HTR-8/SVneo (cell line): ENCODE measurements at regions not wholly inside any gene's neighbourhood (a gene's known extent, or its start where the extent isn't known, plus 50 kb on each side); places are given as distances from the start of the nearest gene placed in this dataset.

Source experiments
- DNase-seq: peaks from one replicate; pipeline ENCODE4 v3.0.0; 2011; ENCODE audit warnings: low spot score, mixed read lengths; ENCODE audit not compliant: insufficient read length
- FAIRE-seq: peaks from 2 replicates; lab custom pipeline; 2011; peaks lifted over from hg19 to GRCh38; lab: Jason Lieb, UNC

- no peak for FAIRE-seq
Observed at GRCh38 chr16:8005096-8005860, 585.0 kb downstream of the TMEM114 start.

DNA sequence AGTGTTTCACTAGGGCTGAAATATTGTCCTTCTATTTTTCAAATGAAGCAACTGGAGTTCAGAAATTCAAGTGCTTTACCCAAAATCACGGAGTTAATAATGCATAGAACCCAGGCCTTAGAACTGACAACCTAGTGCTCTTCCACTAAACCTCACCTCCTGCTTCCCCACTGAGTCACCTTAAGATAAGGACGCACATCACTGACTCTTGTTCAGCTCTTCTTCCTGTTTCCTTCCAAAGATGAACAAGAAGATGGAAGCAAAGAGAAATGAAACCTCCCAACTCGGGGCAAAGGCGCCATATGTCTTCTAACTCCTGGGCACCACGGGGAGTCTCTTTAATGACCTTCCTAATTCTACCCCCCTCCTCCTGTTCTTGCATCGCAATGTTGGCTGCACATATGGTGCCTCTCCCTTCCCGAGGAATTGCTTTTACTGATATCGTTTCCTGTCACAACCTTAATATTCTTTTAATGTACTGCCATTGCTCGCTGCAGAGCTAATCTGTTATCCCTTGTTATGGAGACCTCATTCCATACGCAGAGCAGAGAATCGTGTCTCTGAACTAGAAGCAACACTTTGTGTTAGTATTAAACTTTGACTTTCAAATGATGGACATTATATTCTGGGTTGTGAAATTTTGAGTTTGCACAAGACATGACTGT, 591.4 kb downstream of the TMEM114 start:
- DNase-seq (no peak), FAIRE-seq (no peak)

More at GRCh38 chr16:8005096-8005860, 585.0 kb downstream of the TMEM114 start:
- DNase-seq, result no peak

- no peak for DNase-seq
Observed at GRCh38 chr16:7997966-7998365, 592.3 kb downstream of the TMEM114 start.

GRCh38 chr16:7992616-7993015, 597.7 kb downstream of the TMEM114 start:
- no peak for DNase-seq
- FAIRE-seq, result no peak

More at GRCh38 chr16:7997966-7998365, 592.3 kb downstream of the TMEM114 start:
- no peak for FAIRE-seq

DNA sequence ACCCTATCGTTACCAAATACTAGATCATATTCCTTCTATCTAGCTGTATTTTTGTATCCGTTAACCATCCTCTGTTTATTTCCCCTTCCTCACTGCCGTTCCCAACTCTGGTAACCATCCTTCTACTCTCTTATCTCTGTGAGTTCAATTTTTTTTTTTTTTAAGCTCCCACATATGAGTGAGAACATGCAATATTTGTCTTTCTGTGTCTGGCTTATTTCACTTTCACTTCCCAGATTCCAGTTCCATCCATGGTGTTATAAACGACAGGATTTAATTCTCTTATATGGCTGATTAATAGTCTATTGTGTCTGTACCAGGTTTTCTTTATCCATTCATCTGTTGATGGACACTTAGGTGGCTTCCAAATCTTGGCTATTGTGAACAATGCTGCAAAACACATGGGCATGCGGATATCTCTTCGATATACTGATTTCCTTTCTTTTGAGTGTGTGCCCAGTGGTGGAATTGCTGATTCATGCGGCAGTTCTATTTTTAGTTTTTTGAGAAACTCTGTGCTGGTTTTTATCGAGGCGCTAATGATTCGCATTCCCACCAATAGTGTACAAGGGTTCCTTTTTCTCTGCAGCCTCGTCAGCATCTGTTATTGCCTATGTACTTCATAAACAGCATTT, 599.6 kb downstream of the TMEM114 start:
- no peak for FAIRE-seq

GRCh38 chr16:7983676-7984075, 606.6 kb downstream of the TMEM114 start:
- no peak for FAIRE-seq
- no peak for DNase-seq

More for the DNA sequence above, 599.6 kb downstream of the TMEM114 start:
- no peak for DNase-seq

DNA sequence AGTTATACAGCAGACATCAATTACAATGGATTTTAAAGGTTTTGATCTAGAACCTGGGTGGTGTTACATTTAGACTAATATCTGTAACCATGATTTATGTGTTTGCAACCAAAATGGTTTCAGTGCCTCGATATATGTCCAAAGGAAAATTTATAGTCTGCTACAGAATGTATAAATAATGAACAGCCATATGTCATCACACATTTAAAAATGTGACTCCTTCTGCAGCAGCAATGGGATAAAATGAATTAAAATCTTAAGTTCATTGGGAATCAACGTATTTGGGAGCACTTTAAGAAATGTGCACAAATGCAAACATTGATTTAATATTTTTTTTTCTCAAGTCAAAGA, 610.2 kb downstream of the TMEM114 start:
- FAIRE-seq (no peak), DNase-seq (no peak)

GRCh38 chr16:7979448-7980132, 610.7 kb downstream of the TMEM114 start:
- FAIRE-seq (no peak), DNase-seq (no peak)

- DNase-seq, result no peak
- FAIRE-seq, result no peak
Observed at GRCh38 chr16:7976563-7976962, 613.7 kb downstream of the TMEM114 start.

DNA sequence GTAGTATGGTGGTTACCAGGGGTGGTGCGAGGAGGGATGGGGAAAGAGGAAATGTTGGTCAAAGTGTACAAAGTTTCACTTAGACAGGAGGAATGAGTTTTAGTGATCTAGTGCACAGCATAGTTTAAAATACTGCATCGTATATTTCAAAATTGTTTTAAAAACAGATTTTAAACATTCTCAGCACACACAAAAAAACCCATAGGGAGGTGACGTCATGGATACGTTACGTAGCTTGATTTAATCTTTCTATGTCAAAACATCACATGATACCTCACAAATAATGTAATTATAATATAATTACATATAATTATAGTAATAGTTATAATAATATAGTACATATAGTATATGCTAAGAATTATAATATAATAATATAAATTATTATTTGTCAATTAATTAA, 614.2 kb downstream of the TMEM114 start:
- no peak for FAIRE-seq

DNA sequence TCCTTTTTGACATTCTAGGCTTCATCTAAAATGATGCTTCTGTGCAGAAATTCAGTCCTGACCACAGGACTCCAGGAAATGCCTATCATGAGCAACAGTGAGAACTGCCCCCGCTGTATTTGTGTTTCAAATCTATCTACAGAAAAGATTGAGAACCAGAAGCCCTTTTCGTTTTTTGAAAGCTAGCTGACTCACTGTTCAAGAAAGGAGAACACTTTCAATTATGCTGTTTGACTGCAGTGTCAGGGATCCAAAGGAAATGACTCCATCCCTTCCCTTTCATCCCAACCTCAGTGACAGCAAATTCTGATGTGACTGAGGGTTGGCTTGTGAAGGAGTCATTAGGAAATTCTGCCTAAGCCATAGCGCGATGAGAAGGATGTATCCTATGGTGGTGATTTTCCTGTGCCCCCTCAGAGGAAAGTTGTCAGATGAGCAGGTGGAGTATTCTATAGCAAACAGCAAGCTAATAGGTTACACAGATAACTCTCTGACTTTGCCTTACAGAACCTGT, 622.3 kb downstream of the TMEM114 start:
- no peak for FAIRE-seq
- no peak for DNase-seq

More for the DNA sequence above, 614.2 kb downstream of the TMEM114 start:
- DNase-seq, result no peak

DNA sequence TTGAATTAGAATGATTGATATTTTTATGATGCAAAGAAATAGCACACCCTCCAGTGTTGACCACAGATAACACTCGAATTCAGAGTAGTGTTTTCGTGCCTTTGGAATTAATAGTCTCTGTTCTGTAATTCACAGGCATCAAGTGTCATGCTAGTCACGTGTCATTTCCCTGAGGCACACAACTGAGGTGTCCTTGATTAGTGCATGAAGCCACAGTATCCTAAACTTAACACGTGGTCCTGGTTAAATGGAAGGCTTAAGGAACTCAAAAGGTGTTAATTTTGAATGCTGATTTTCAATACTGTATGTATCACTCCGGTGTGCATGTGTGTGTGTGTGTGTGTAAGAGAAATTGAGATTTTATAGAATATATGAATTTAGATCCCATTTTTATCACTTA, 625.6 kb downstream of the TMEM114 start:
- no peak for DNase-seq
- no peak for FAIRE-seq

DNA sequence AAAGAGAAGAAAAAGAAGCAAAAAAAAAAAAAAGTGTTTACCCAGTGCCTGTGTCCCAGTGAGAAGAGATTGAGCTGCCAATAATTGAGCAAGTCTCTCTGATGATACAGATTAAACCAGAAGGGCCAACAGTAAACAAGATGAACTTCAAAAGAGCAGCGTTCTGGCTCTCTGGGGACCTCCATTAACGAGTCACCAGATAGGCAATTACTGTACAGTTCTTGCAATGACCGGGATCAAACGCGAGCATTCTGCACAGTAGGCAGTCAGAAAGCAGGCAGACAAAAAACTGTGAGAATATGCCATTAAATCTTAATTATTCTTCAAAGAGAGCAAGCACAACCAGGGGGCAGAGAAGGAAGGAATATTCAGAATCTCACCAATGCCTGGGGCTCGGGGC, 626.1 kb downstream of the TMEM114 start:
- FAIRE-seq (no peak), DNase-seq (no peak)

GRCh38 chr16:7962091-7962879, 628.0 kb downstream of the TMEM114 start:
- DNase-seq (no peak), FAIRE-seq (no peak)

- no peak for FAIRE-seq
- DNase-seq, result no peak
Observed at GRCh38 chr16:7957151-7957550, 624.5 kb downstream of the RBFOX1 start.

DNA sequence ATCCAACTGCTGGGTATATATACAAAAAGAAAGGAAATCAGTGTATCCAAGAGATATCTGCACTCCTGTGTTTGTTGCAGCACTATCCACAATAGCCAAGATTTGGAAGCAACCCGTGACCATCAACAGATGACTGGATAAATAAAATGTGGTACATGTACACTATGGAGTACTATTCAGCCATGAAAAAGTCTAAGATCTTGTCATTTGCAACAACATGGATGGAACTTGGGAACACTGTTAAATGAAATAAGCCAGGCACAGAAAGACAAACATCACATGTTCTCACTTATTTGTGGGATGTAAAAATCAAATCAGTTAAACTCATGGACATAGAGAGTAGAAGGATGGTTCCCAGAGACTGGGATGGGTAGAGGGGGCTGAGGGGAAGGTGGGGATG, 620.7 kb downstream of the RBFOX1 start:
- DNase-seq, result no peak
- FAIRE-seq, result no peak

DNA sequence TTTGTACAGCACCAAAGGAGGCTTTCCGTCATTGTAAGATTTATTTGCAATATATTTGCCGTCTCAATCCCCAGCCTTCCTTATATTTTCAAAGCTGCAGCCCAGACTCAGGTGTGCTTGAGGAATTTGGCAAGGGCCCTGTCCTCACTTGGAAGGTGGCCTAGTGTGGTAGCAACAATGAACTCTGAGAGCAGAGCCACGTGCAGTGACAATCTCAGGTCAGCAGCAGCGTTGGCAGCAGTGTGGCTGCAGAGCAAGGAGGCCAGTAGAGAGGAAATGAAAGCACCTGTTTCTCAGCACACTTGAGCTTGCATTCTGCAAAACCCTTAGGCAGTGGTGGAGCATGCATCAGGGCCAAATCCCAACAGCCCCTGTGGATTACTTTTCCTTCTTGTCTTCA, 613.5 kb downstream of the RBFOX1 start:
- no peak for FAIRE-seq
- no peak for DNase-seq

- FAIRE-seq, result no peak
- DNase-seq, result no peak
Observed at GRCh38 chr16:7938175-7938574, 605.5 kb downstream of the RBFOX1 start.

DNA sequence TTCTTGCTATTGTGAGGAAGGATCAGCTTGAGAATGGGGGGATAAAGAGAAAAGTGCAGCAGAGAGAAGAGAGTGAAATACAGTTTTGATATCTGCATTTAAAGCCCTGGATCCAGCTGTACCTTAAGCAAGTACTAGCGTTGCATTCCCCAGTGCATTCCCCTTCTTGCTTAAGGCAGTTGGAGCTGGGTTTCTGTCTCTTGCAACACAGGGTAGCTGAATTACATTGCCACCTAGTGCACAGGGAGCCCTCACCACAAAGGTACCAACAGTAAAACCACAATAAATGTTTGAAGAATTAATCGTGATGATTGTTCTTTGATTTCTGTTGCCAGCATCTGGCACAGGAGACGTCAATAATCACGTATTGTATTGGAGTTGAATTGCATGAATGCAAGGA, 588.7 kb downstream of the RBFOX1 start:
- DNase-seq (no peak), FAIRE-seq (no peak)

DNA sequence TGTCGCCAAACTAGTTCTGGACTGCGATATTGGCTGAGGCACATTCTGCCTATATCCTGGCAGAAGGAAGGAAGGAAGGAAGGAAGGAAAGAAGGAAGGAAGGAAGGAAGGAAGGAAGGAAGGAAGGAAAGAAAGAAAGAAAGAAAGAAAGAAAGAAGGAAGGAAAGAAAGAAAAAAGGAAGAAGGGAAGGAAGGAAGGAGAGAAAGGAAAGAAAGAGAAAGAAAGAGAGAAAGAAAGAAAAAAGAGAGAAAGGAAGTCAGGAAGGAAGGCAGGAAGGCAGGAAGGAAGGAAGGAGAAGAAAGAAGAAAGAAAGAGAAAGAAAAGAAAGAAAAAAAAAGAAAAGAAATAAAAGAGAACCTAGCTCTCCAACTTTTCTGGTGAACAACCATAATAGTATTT, 587.1 kb downstream of the RBFOX1 start:
- DNase-seq, result no peak
- no peak for FAIRE-seq
